ENCODE measurements at regions not wholly inside any gene's neighbourhood (a gene's known extent, or its start where the extent isn't known, plus 50 kb on each side); places are given as distances from the start of the nearest gene placed in this dataset.

DNA sequence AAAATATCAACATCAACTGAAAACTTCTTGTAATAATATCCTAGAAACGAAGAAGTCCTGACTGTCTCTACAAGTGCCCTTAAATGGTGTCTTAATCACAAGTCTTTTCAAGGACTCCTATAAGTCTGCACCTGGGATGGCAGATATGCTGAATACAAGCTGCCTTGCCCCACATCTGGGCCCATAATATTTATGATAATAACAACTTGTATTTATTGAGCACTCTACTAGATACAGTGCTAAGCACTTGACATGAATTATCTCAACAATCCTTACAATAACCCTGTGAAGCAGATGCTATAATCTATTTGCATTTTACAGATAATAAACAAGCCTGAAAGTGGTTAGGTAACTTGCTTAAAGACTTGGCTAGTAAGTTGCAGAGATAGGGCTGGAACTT is 78.0 kb upstream of the ZNF648 start:
- peaks cover 18% of the 10 kb centered on the region for H3K4me1 Mint-ChIP-seq
- DNase-seq (ENCODE audit: low read depth, low spot score) = no peak
- no peaks in the 10 kb centered on the region for H3K9me3 Mint-ChIP-seq
- TF ChIP-seq, protein P1, sequence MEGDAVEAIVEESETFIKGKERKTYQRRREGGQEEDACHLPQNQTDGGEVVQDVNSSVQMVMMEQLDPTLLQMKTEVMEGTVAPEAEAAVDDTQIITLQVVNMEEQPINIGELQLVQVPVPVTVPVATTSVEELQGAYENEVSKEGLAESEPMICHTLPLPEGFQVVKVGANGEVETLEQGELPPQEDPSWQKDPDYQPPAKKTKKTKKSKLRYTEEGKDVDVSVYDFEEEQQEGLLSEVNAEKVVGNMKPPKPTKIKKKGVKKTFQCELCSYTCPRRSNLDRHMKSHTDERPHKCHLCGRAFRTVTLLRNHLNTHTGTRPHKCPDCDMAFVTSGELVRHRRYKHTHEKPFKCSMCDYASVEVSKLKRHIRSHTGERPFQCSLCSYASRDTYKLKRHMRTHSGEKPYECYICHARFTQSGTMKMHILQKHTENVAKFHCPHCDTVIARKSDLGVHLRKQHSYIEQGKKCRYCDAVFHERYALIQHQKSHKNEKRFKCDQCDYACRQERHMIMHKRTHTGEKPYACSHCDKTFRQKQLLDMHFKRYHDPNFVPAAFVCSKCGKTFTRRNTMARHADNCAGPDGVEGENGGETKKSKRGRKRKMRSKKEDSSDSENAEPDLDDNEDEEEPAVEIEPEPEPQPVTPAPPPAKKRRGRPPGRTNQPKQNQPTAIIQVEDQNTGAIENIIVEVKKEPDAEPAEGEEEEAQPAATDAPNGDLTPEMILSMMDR (conservative IDR thresholded peaks at IDR 0.05) = no peak
- no peak overlapping the region for H3K4me3 Mint-ChIP-seq
- no peaks in the 10 kb centered on the region for H3K27me3 Mint-ChIP-seq (ENCODE audit: low read depth)
- H3K27ac Mint-ChIP-seq (ENCODE audit: unreplicated experiment) = no peak overlapping the region
- no peaks in the 10 kb centered on the region for H3K36me3 Mint-ChIP-seq (ENCODE audit: low read depth)

DNA sequence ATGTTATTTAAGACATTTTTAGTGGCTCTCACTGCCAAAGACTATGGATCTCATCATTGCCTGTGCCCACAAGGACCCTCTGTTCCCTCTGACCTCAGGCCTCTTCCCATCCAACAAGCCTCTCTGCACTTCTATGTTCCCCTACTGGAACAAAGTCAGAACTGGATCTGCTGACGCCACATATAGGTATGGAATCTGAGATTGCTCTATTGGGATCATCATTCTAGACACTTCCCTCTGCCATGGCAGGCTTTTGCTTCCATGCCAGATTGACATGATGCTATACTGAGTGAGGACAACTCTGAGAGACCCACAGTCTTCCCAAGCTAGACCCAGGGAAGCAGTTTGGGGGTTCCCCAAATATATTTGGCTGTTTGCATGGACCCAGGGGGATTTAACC is 76.0 kb upstream of the ZNF648 start:
- Mint-ChIP-seq H3K36me3 (ENCODE audit: low read depth) (no peaks in the 10 kb centered on the region), H3K27ac (ENCODE audit: unreplicated experiment) (no peak overlapping the region), H3K4me1 (no peaks in the 10 kb centered on the region)

DNA sequence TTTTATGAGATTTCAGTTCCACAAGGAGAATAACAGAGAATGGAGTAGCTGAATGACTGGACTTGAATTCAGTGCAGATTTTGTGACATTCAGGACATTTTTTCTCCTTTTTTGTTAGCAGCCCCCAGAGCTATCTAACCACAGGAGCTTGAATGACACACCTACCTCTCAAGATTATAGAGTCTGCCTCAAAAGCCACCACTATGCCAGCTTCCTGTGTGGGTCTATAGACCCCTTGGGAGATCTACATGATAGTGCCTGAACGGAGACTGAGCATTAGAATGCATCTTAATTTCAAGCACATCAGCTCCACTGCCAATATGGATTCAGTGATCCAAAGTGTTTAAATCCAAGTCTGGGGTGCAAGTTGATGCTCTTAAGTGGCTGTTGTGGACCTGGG is 74.4 kb upstream of the ZNF648 start:
- no peak for DNase-seq (ENCODE audit: low read depth, low spot score)
- no peak overlapping the region for H3K4me3 Mint-ChIP-seq
- H3K9me3 Mint-ChIP-seq = peaks cover 4% of the 10 kb centered on the region
- H3K4me1 Mint-ChIP-seq = no peaks in the 10 kb centered on the region
- no peak overlapping the region for H3K27ac Mint-ChIP-seq (ENCODE audit: unreplicated experiment)
- no peaks in the 10 kb centered on the region for H3K36me3 Mint-ChIP-seq (ENCODE audit: low read depth)
- no peaks in the 10 kb centered on the region for H3K27me3 Mint-ChIP-seq (ENCODE audit: low read depth)
- TF ChIP-seq, protein P1 (conservative IDR thresholded peaks at IDR 0.05) = no peak

More for the DNA sequence above, 76.0 kb upstream of the ZNF648 start:
- TF ChIP-seq, protein P1 (conservative IDR thresholded peaks at IDR 0.05) = no peak
- Mint-ChIP-seq H3K4me3 (no peak overlapping the region), H3K27me3 (ENCODE audit: low read depth) (no peaks in the 10 kb centered on the region), H3K9me3 (peaks cover 4% of the 10 kb centered on the region)
- no peak for DNase-seq (ENCODE audit: low read depth, low spot score)

- Mint-ChIP-seq H3K4me3 (no peak overlapping the region), H3K9me3 (peaks cover 4% of the 10 kb centered on the region), H3K4me1 (peaks cover 5% of the 10 kb centered on the region), H3K27me3 (ENCODE audit: low read depth) (no peaks in the 10 kb centered on the region), H3K36me3 (ENCODE audit: low read depth) (no peaks in the 10 kb centered on the region), H3K27ac (ENCODE audit: unreplicated experiment) (no peak overlapping the region)
- TF ChIP-seq, protein P1 (conservative IDR thresholded peaks at IDR 0.05) = no peak
- DNase-seq (ENCODE audit: low read depth, low spot score) = no peak
Measured at GRCh38 chr1:182134257-182134656, 72.7 kb upstream of the ZNF648 start.

- Mint-ChIP-seq H3K9me3 (peaks cover 4% of the 10 kb centered on the region), H3K27ac (ENCODE audit: unreplicated experiment) (no peak overlapping the region), H3K4me1 (peaks cover 11% of the 10 kb centered on the region), H3K27me3 (ENCODE audit: low read depth) (no peaks in the 10 kb centered on the region), H3K4me3 (no peak overlapping the region), H3K36me3 (ENCODE audit: low read depth) (no peaks in the 10 kb centered on the region)
- TF ChIP-seq, protein P1 (conservative IDR thresholded peaks at IDR 0.05) = no peak
- DNase-seq (ENCODE audit: low read depth, low spot score) = no peak
Measured at GRCh38 chr1:182133181-182133580, 71.7 kb upstream of the ZNF648 start.

- Mint-ChIP-seq H3K27me3 (ENCODE audit: low read depth) (no peaks in the 10 kb centered on the region), H3K4me3 (no peak overlapping the region), H3K36me3 (ENCODE audit: low read depth) (no peaks in the 10 kb centered on the region), H3K9me3 (peaks cover 4% of the 10 kb centered on the region), H3K4me1 (peaks cover 11% of the 10 kb centered on the region), H3K27ac (ENCODE audit: unreplicated experiment) (no peak overlapping the region)
- DNase-seq (ENCODE audit: low read depth, low spot score) = no peak
- TF ChIP-seq, protein P1 (conservative IDR thresholded peaks at IDR 0.05) = no peak
Measured at GRCh38 chr1:182129398-182129797, 67.9 kb upstream of the ZNF648 start.

Data from neural crest cell (in vitro differentiated cells).